GM12892 (cell line): ENCODE measurements at regions not wholly inside any gene's neighbourhood (a gene's known extent, or its start where the extent isn't known, plus 50 kb on each side); places are given as distances from the start of the nearest gene placed in this dataset.

Experiments
- POLR2A ChIP-seq: IDR thresholded peaks from 2 replicates; pipeline ENCODE4 v1.6.1; 2011; ENCODE audit warnings: low read depth, low read length, control low read depth
- POLR2AphosphoS5 ChIP-seq: IDR thresholded peaks from 2 replicates; pipeline ENCODE4 v1.6.1; 2011; ENCODE audit warnings: low read depth, low read length, control low read depth
- TAF1 ChIP-seq: IDR thresholded peaks from 2 replicates; pipeline ENCODE4 v1.6.1; 2011; ENCODE audit warnings: low read depth, mild to moderate bottlenecking, control low read depth, low read length, borderline replicate concordance

- TF ChIP-seq TAF1 = no peak
- no peak for TF ChIP-seq POLR2A
- no peak for TF ChIP-seq POLR2AphosphoS5
Observed at GRCh38 chr6:125539892-125540291, 209.5 kb upstream of the HEY2 start.
